SK-N-SH treated with all-trans-retinoic acid at 6 μM for 48 hours (cell line): ENCODE measurements at regions not wholly inside any gene's neighbourhood (a gene's known extent, or its start where the extent isn't known, plus 50 kb on each side); places are given as distances from the start of the nearest gene placed in this dataset.

Experiments
- ATAC-seq: fragments of 200-7000 bp; cut with Tn5 transposase; 3 replicates; pipeline ENCODE4 v1.9.1; 2020; ENCODE audit warnings: mild to moderate bottlenecking, moderate library complexity
- ARNTL ChIP-seq: fragments of 450-650 bp; formaldehyde crosslinking; IDR thresholded peaks from 2 replicates; pipeline ENCODE4 v1.5.0; 2020; ENCODE audit warnings: low read depth, mild to moderate bottlenecking, moderate library complexity, borderline replicate concordance
- BACH2 ChIP-seq: fragments of 250-450 bp; sonication (Bioruptor Pico); IDR thresholded peaks from 2 replicates; pipeline ENCODE4 v1.9.0; 2021; ENCODE audit warnings: mild to moderate bottlenecking, borderline replicate concordance
- CREB5 ChIP-seq: fragments of 250-450 bp; sonication (Bioruptor Pico); IDR thresholded peaks from 2 replicates; pipeline ENCODE4 v1.5.1; 2020; ENCODE audit warnings: low read depth, mild to moderate bottlenecking, moderate library complexity
- ESRRG ChIP-seq: fragments of 250-450 bp; sonication (Bioruptor Pico); IDR thresholded peaks from 2 replicates; pipeline ENCODE4 v1.6.1; 2021; ENCODE audit warnings: mild to moderate bottlenecking
- GLIS3 ChIP-seq: fragments of 250-450 bp; sonication (Bioruptor Pico); IDR thresholded peaks from 2 replicates; pipeline ENCODE4 v1.5.0; 2020; ENCODE audit warnings: mild to moderate bottlenecking, moderate library complexity
- ISL1 ChIP-seq: fragments of 250-450 bp; sonication (Bioruptor Pico); IDR thresholded peaks from 2 replicates; pipeline ENCODE4 v2.1.2; 2022; ENCODE audit warnings: mild to moderate bottlenecking, moderate library complexity
- OSR1 ChIP-seq: fragments of 250-450 bp; sonication (Bioruptor Pico); IDR thresholded peaks from 2 replicates; pipeline ENCODE4 v1.8.0; 2022; ENCODE audit warnings: moderate library complexity, mild to moderate bottlenecking, inconsistent platforms
- PATZ1 ChIP-seq: fragments of 250-450 bp; sonication (Bioruptor Pico); IDR thresholded peaks from 2 replicates; pipeline ENCODE4 v1.8.0; 2020; ENCODE audit warnings: mild to moderate bottlenecking, moderate library complexity, borderline replicate concordance
- POU6F1 ChIP-seq: fragments of 250-450 bp; sonication (Bioruptor Pico); IDR thresholded peaks from 2 replicates; pipeline ENCODE4 v1.8.0; 2021; ENCODE audit warnings: low read depth, mild to moderate bottlenecking, moderate library complexity, borderline replicate concordance
- PPARA ChIP-seq: fragments of 250-450 bp; sonication (Bioruptor Pico); IDR thresholded peaks from 2 replicates; pipeline ENCODE4 v1.5.0; 2020; ENCODE audit warnings: mild to moderate bottlenecking, borderline replicate concordance
- RARB ChIP-seq: fragments of 250-450 bp; sonication (Bioruptor Pico); IDR thresholded peaks from 2 replicates; pipeline ENCODE4 v1.8.0; 2021; ENCODE audit warnings: mild to moderate bottlenecking, moderate library complexity
- SNAI2 ChIP-seq: fragments of 250-450 bp; sonication (Bioruptor Pico); IDR thresholded peaks from 2 replicates; pipeline ENCODE4 v1.5.0; 2020; ENCODE audit warnings: mild to moderate bottlenecking, moderate library complexity
- TCF4 ChIP-seq: fragments of 250-450 bp; sonication (Bioruptor Pico); IDR thresholded peaks from 2 replicates; pipeline ENCODE4 v1.8.0; 2021; ENCODE audit warnings: mild to moderate bottlenecking, moderate library complexity, borderline replicate concordance
- TOX ChIP-seq: fragments of 250-450 bp; sonication (Bioruptor Pico); IDR thresholded peaks from 2 replicates; pipeline ENCODE4 v1.8.0; 2021; ENCODE audit warnings: mild to moderate bottlenecking, moderate library complexity, borderline replicate concordance
- TSHZ2 ChIP-seq: fragments of 250-450 bp; sonication (Bioruptor Pico); IDR thresholded peaks from 2 replicates; pipeline ENCODE4 v1.5.0; 2020; ENCODE audit warnings: mild to moderate bottlenecking, moderate library complexity
- ZC3H10 ChIP-seq: fragments of 250-450 bp; sonication (Bioruptor Pico); IDR thresholded peaks from 2 replicates; pipeline ENCODE4 v1.5.1; 2021; ENCODE audit warnings: mild to moderate bottlenecking, moderate library complexity
- ZFP3 ChIP-seq: fragments of 250-450 bp; sonication (Bioruptor Pico); IDR thresholded peaks from 2 replicates; pipeline ENCODE4 v1.5.0; 2020; ENCODE audit warnings: mild to moderate bottlenecking, moderate library complexity
- ZFP30 ChIP-seq: fragments of 450-650 bp; formaldehyde crosslinking; IDR thresholded peaks from 2 replicates; pipeline ENCODE4 v1.5.0; 2022; ENCODE audit warnings: mild to moderate bottlenecking, moderate library complexity
- ZNF565 ChIP-seq: fragments of 450-650 bp; formaldehyde crosslinking; conservative IDR thresholded peaks from 2 replicates; pipeline ENCODE4 v1.5.0; 2020; ENCODE audit warnings: low read depth, mild to moderate bottlenecking, moderate library complexity
- ZNF8 ChIP-seq: fragments of 450-650 bp; formaldehyde crosslinking; IDR thresholded peaks from 2 replicates; pipeline ENCODE4 v1.5.0; 2020; ENCODE audit warnings: mild to moderate bottlenecking, moderate library complexity

GRCh38 chr16:86228713-86229112 is 281.6 kb upstream of the FOXF1 start:
- TF ChIP-seq PATZ1 (CRISPR knock-in tag) = no peak
- TF ChIP-seq BACH2 (CRISPR knock-in tag) = no peak
- no peak for TF ChIP-seq POU6F1 (CRISPR knock-in tag)
- TF ChIP-seq ISL1 (CRISPR knock-in tag) = no peak
- no peak for TF ChIP-seq ZNF8 (CRISPR knock-in tag)
- no peak for TF ChIP-seq SNAI2 (CRISPR knock-in tag)
- TF ChIP-seq ESRRG (CRISPR knock-in tag) = no peak
- no peak for TF ChIP-seq ZNF565
- TF ChIP-seq PPARA (CRISPR knock-in tag) = no peak
- TF ChIP-seq OSR1 (CRISPR knock-in tag) = no peak
- ATAC-seq = no peak

- TF ChIP-seq GLIS3 (CRISPR knock-in tag) (no peak), TOX (CRISPR knock-in tag) (no peak), OSR1 (CRISPR knock-in tag) (no peak), ZNF8 (CRISPR knock-in tag) (no peak), PPARA (CRISPR knock-in tag) (no peak), RARB (CRISPR knock-in tag) (no peak), TSHZ2 (CRISPR knock-in tag) (no peak), ZC3H10 (CRISPR knock-in tag) (no peak), ZFP3 (CRISPR knock-in tag) (no peak), ARNTL (CRISPR knock-in tag) (no peak), ZFP30 (no peak), TCF4 (CRISPR knock-in tag) (no peak), ESRRG (CRISPR knock-in tag) (no peak), CREB5 (CRISPR knock-in tag) (no peak)
Observed at GRCh38 chr16:86229283-86229682, 281.0 kb upstream of the FOXF1 start.

GRCh38 chr16:86229866-86230656 is 280.3 kb upstream of the FOXF1 start:
- no peak for ATAC-seq
- TF ChIP-seq ARNTL (CRISPR knock-in tag) (no peak), SNAI2 (CRISPR knock-in tag) (no peak), CREB5 (CRISPR knock-in tag) (no peak), TSHZ2 (CRISPR knock-in tag) (no peak), ZNF565 (no peak), BACH2 (CRISPR knock-in tag) (no peak), RARB (CRISPR knock-in tag) (no peak), POU6F1 (CRISPR knock-in tag) (no peak), ESRRG (CRISPR knock-in tag) (no peak)

More at GRCh38 chr16:86229283-86229682, 281.0 kb upstream of the FOXF1 start:
- no peak for ATAC-seq
